Daoy (cell line): ENCODE measurements at regions not wholly inside any gene's neighbourhood (a gene's known extent, or its start where the extent isn't known, plus 50 kb on each side); places are given as distances from the start of the nearest gene placed in this dataset.

Experiments
- DNase-seq: peaks from one replicate; pipeline ENCODE4 v3.0.0-alpha.2; 2015; ENCODE audit warnings: low read depth

GRCh38 chr18:71249791-71250190 is 960.9 kb downstream of the SOCS6 start:
- no peak for DNase-seq

DNA sequence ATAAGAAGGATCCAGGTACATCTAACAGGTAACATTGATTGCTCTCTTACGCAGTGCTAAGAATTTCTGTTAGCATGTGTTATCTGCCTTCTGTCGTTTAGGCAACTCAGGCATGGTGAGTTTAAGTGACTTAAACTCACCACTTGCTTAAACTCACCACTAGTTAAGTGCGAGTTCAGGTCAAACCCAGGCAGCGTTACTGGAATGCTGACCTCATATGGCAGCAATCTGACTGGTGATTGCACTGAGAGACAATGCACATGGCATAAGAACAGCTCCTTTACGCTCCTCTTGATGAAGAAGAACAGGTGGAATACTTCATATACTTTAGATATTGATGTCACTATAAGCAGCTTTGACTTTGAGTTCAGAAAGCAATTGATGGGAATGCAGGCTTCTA is 954.1 kb downstream of the SOCS6 start:
- no peak for DNase-seq

GRCh38 chr18:71238974-71239624 is 950.3 kb downstream of the SOCS6 start:
- DNase-seq, result peak; percentile 7

DNA sequence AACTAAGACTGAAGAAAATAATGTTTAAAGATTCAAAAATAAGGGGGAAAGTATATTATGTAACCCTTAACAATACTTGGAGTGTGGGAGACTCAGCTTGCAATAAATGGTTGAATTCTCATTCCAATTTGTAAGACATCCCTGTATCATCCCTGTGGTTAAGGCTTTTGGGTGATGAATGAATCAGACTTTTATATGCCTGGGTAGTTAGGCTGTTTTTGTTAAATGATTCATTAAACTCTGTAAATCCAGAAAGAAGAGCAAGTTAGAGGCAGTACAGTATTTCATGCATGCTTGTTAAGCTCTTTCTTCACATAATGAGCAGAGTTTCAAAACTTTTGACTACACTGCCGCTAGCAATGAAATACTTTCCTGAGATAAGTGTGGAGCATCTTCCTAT is 948.8 kb downstream of the SOCS6 start:
- peak; percentile 8 for DNase-seq

DNA sequence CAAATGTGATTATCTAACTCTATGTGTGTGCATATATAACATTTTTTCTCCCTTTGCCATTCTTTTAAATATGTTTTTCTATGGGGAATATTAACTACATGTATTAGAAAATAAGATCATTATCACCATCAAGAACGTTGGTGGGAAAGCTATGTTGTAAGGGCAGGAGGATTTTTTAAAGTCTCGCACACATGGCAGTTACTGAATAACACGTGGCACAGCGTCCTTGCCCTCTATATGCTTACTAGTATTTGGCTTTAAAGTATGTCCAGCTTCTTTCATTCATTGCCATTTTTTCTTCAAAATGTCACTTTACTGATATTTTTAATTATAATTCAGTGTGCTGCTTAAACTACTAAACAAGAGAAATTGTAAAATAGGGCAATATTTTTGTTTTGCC is 944.3 kb downstream of the SOCS6 start:
- DNase-seq, result no peak

GRCh38 chr18:71223486-71223885 is 934.6 kb downstream of the SOCS6 start:
- DNase-seq, result no peak

DNA sequence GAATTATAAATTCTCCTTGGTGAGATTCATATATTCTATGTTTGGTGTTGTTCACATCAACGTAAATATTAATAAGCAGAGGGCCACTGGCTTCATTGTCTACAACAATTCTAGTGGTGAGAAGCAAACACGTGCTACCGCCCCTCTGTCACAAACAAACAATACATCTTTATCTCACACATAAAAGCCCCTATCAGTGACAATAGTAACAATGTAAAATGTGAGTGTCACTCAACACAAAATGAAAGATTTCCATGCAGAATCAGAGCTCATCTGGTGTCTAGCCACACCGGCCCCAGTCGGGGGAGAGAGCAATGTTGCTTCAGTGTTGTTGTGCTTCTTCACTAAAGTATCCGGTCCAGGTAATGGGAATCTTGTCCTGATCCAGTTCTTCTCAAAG is 932.6 kb downstream of the SOCS6 start:
- DNase-seq, result no peak

DNA sequence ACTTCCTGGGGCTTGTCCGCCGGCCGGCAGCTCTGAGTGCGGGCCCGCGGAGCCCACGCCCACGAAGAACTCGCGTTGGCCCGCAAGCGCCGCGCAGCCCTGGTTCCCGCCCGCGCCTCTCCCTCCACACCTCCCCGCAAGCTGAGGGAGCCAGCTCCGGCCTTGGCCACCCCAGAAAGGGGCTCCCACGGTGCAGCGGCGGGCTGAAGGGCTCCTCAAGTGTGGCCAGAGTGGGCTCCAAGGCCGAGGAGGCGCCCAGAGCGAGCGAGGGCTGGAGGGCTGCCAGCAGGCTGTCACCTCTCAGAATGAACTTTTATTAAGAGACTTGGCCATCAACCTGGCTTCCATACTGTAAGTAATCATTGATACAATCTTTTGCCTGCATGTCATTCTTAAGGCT is 923.9 kb downstream of the SOCS6 start:
- DNase-seq, result peak; percentile 5

DNA sequence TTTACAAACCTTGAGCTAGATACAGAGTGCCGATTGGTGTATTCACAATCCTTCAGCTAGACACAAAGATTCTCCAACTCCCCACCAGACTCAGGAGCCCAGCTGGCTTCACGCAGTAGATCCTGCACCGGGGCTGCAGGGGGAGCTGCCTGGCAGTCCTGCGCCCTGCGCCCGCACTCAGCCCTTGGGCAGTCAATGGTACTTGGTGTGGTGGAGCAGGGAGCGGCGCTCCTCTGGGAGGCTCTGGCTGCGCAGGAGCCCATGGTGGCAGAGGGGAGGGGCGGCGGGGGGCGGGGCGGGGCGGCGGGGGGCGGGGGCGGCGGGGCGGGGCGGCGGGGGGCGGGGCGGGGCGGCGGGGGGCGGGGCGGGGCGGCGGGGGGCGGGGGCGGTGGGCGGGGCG is 923.4 kb downstream of the SOCS6 start:
- DNase-seq, result peak; percentile 18

GRCh38 chr18:71209944-71210343 is 921.1 kb downstream of the SOCS6 start:
- peak; percentile 7 for DNase-seq

DNA sequence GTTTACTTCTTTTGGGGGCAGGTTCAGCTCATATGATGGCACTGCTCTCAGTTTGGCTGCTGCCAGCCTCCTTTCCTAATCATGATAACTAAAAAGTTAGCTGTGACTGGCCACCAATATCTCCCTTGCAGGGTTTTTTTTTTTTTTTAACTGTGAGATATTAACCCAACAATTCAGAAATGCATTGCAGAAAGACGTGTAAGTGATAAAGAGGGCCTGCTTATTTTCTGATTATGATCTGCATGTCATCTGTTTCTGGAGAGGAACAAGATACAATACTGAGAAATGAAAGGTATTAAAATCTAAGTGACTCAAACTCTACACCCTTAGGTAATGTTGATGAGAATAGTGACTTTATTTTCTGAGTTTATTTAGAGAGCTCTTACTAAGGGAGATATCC is 905.6 kb downstream of the SOCS6 start:
- DNase-seq, result no peak

GRCh38 chr18:71189581-71189980 is 900.7 kb downstream of the SOCS6 start:
- no peak for DNase-seq

- no peak for DNase-seq
Observed at GRCh38 chr18:71168557-71169145, 879.8 kb downstream of the SOCS6 start.

DNA sequence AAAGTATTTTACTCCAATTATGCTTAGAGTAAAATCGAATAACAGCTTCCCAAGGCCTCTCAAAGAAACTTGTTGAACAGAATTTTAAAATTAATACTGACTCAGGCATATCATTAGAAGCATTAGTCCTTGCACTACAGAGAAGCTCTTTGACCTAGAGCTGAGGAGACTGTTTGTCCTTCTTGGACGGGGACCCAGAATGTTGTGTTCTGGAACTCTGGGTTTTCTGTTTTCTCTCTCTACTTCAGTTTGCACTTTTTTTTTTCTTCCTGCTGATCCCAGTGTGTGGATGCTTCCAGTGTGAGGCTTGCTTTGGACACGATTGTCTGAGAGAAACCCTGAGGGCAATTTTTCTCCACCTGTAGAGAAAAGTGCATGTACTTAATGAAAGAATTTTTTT is 847.6 kb downstream of the SOCS6 start:
- no peak for DNase-seq

DNA sequence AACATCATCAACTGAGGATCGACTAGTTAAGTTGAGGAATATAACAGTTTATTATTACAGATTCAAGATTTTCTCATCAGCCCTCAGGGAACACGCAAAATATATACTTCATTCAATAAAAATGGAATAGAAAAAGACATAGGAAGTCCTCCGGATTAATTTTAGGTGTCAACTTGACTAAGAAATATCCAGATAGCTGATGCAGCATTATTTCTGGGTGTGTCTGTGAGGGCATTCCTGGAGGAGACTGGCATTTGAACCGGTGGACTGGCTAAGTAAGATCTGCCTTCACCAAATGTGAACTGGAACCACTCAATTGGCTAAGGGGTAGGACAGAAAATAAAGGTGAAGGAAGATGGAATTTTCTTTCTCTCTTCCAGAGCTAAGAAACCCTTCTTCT is 845.3 kb downstream of the SOCS6 start:
- DNase-seq, result no peak

- DNase-seq, result peak; percentile 27
Observed at GRCh38 chr18:71131918-71132317, 843.1 kb downstream of the SOCS6 start.

DNA sequence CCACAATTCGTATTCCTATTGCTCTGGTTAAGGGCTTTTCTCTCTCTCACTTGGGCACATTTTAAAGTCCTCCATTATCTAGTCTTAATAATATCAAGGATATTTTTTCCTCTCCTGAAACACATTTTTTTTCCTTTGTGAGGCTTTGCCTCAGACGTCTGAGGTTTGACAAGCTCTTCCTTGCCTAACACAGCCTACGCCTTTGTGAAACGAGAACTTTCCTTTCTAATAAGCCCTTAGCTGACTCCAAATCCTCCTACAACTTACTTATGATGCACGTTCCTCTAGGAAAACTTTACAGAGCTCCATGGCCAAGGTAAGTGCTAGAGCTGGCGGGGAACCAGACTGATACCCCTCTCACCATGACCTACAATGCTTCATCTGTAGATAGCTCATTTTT is 841.5 kb downstream of the SOCS6 start:
- no peak for DNase-seq

- no peak for DNase-seq
Observed at GRCh38 chr18:71125581-71125980, 836.7 kb downstream of the SOCS6 start.

GRCh38 chr18:71116535-71116934 is 827.7 kb downstream of the SOCS6 start:
- DNase-seq, result no peak

- DNase-seq, result peak; percentile 36
Observed at GRCh38 chr18:71115261-71115660, 826.4 kb downstream of the SOCS6 start.

DNA sequence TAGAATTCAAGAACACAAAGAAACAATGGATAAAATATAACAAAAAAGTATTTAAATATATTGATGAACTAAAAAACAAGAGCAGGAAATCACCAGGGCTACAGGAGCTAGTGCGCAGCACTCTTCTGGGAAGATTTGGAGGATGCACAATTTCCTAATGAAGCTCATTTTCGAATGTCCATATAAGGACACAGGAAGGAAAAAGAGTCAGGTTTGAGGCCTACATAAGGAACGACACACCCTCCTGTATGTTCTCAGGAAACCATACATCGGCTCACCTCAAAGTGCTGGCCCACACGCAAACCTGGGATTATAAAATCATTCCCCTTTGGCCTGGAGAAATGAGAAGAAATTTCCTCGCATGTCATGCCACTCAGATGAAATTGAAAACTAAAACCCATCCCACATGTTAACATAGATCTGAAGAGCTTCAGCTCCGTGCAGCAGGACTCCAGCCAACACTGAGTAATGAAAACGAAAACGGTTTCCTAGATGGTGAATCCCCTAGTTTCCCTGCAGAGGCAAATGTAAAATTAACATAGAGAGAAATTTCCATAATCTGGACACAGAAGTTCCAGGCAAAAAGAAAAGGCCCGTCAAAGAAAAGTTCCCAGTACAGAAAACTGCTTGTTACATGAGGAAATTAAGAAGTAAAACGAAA is 825.8 kb downstream of the SOCS6 start:
- DNase-seq, result peak; percentile 21

- no peak for DNase-seq
Observed at GRCh38 chr18:71107244-71107643, 818.4 kb downstream of the SOCS6 start.

DNA sequence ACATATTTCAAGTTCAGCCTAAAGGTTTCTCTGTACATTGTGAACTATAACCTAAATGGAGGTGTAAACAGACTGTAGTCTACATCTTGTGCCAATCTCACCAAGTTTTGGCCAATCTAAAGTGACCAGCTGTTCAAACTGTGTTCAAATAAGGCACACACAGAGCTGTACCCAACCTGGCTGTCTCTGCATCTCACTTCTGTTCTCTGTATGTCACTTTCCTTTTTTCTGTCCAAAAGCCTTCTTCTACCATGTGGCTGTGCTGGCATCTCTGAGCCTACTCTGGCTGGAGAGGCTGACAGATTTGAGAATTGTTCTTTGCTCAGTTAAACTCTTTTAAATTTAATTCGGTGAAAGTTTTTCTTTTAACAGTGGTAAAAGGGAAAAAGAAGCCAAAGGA is 817.9 kb downstream of the SOCS6 start:
- no peak for DNase-seq
